Hepatocyte (in vitro differentiated cells): ENCODE measurements at regions not wholly inside any gene's neighbourhood (a gene's known extent, or its start where the extent isn't known, plus 50 kb on each side); places are given as distances from the start of the nearest gene placed in this dataset.

Source experiments
- CTCF ChIP-seq: fragments of 200-600 bp; sonication (generic); IDR thresholded peaks from 2 replicates; pipeline ENCODE4 v1.5.1; 2016; ENCODE audit warnings: antibody characterized with exemption, mild to moderate bottlenecking; ENCODE audit not compliant: poor library complexity
- EZH2 ChIP-seq: fragments of 200-600 bp; sonication (generic); IDR thresholded peaks from 2 replicates; pipeline ENCODE4 v1.6.1; 2016; ENCODE audit warnings: antibody characterized with exemption, mild to moderate bottlenecking, borderline replicate concordance
- EZH2phosphoT487 ChIP-seq: fragments of 200-600 bp; sonication (generic); IDR thresholded peaks from one replicate; pipeline ENCODE4 v1.6.1; 2018; ENCODE audit warnings: antibody characterized with exemption, mild to moderate bottlenecking, low read depth, moderate library complexity; ENCODE audit not compliant: unreplicated experiment, severe bottlenecking

- TF ChIP-seq CTCF: no peak
- no peak for TF ChIP-seq EZH2phosphoT487
- TF ChIP-seq EZH2: no peak
These were observed 102.1 kb downstream of the KIF2B start for GRCh38 chr17:53924530-53925455.
